Activated T-helper 1 cell treated with anti-CD3 and anti-CD28 coated beads, Interleukin-12 subunit alpha, Interleukin-12 subunit beta, Interleukin-2, Interleukin-4 antibody, amounts not matched to agents 30 ng/mL and 10 ng/mL and 1 ng/mL, durations not matched to agents 14 hours and 24 hours and 36 hours (primary cell): ENCODE measurements at regions not wholly inside any gene's neighbourhood (a gene's known extent, or its start where the extent isn't known, plus 50 kb on each side); places are given as distances from the start of the nearest gene placed in this dataset.

Experiments used
- DNase-seq: peaks from one replicate; pipeline ENCODE4 v3.0.0; 2021; ENCODE audit warnings: low spot score
- H3K27ac Mint-ChIP-seq: one replicate; pipeline ENCODE4 v1.8.0; 2021; ENCODE audit warnings: mild to moderate bottlenecking, mixed read lengths
- H3K27me3 Mint-ChIP-seq: one replicate; pipeline ENCODE4 v1.8.0; 2022; ENCODE audit warnings: mild to moderate bottlenecking, moderate library complexity, mixed read lengths; ENCODE audit not compliant: insufficient read depth
- H3K36me3 Mint-ChIP-seq: one replicate; pipeline ENCODE4 v1.8.0; 2021; ENCODE audit warnings: low read depth, mixed read lengths
- H3K4me1 Mint-ChIP-seq: one replicate; pipeline ENCODE4 v1.8.0; 2021; ENCODE audit warnings: low read depth, mixed read lengths
- H3K4me3 Mint-ChIP-seq: one replicate; pipeline ENCODE4 v1.8.0; 2021; ENCODE audit warnings: mild to moderate bottlenecking, moderate library complexity, mixed read lengths
- H3K9me3 Mint-ChIP-seq: one replicate; pipeline ENCODE4 v1.8.0; 2021; ENCODE audit warnings: mixed read lengths
- intact Hi-C: fragments of 100-400 bp; cut with micrococcal nuclease; formaldehyde crosslinking; loops from one replicate; pipeline ENCODE4 v1.15.1; 2024

DNA sequence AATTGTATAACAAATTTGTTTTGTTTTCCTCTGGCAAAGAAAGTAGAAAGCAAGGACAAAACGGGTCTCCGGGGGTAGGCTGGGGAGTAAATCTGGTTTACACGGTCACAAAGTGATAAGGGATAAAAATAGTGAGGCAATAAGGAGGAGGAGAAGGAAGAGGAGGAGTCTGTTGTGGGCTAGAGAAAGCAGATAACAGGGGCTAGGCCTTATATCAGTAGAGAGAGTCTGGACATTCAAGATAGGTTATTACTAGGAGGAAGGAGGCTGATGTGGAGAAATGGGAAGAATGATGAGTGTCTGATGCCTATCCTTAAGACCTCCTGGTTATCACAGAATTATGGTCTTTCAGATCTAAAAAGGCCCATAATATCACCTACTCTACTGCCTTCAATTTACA, 83.2 kb upstream of the SSTR1 start:
- intact Hi-C loops, result no loop called here

DNA sequence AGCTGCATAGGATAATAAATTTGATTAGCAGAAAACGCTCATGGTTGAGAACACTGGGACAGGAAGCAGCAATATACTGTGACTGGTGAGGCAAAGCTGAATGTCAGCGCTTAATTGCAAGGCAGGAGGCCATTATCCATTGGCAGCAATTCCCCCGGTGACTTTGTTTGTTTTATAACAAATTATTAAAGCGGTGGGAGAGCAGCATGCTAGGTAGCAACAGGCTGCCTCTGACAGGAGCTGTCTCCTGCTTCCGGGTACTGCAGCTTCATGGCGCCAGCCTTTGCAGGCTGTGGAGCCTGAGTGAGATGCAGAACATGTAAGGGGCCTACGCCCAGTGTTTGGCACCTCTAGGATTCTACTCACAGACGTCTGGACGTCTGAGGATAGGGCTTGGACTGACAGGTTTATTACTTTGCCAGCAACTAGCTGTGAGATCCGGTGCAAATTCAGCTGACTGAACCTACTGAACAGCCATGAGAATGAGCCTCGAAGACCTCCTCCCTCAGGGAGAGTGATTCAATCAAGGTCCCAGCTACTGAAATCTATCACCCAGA, 82.1 kb upstream of the SSTR1 start:
- H3K27ac Mint-ChIP-seq, result no peak overlapping the region
- DNase-seq, result no peak
- H3K27me3 Mint-ChIP-seq, result peaks cover 3% of the 10 kb centered on the region
- H3K36me3 Mint-ChIP-seq, result no peaks in the 10 kb centered on the region
- H3K4me3 Mint-ChIP-seq, result no peak overlapping the region
- intact Hi-C loops, result no loop called here
- H3K4me1 Mint-ChIP-seq, result peaks cover 15% of the 10 kb centered on the region
- H3K9me3 Mint-ChIP-seq, result no peaks in the 10 kb centered on the region

More for the DNA sequence above, 83.2 kb upstream of the SSTR1 start:
- no peak for DNase-seq
- H3K4me3 Mint-ChIP-seq, result no peak overlapping the region
- peaks cover 3% of the 10 kb centered on the region for H3K27me3 Mint-ChIP-seq
- H3K9me3 Mint-ChIP-seq, result no peaks in the 10 kb centered on the region
- no peaks in the 10 kb centered on the region for H3K36me3 Mint-ChIP-seq
- peaks cover 7% of the 10 kb centered on the region for H3K4me1 Mint-ChIP-seq
- H3K27ac Mint-ChIP-seq, result no peak overlapping the region

DNA sequence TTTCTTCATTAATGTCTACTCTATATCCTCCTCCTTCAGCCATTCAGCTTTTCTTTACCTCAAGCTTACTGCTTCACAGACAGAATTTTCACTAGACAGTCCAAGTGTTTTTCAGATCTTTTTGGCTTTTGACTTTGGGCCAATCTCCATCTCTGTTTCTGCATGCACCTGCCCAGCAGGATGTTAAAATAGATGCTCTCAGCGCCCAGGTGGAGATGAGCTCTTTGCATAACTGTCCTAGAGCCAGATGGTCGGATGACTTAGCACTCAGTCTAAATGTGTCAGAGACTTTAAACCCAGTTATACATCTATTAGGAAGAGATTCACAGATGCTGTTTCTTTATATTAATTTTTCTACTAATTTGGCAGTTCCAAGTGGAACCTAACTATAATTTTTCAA, 80.3 kb upstream of the SSTR1 start:
- peaks cover 7% of the 10 kb centered on the region for H3K27me3 Mint-ChIP-seq
- H3K4me3 Mint-ChIP-seq, result no peak overlapping the region
- H3K4me1 Mint-ChIP-seq, result peaks cover 15% of the 10 kb centered on the region
- no peak overlapping the region for H3K27ac Mint-ChIP-seq
- no peaks in the 10 kb centered on the region for H3K9me3 Mint-ChIP-seq
- intact Hi-C loops, result no loop called here
- no peaks in the 10 kb centered on the region for H3K36me3 Mint-ChIP-seq
- DNase-seq, result no peak

DNA sequence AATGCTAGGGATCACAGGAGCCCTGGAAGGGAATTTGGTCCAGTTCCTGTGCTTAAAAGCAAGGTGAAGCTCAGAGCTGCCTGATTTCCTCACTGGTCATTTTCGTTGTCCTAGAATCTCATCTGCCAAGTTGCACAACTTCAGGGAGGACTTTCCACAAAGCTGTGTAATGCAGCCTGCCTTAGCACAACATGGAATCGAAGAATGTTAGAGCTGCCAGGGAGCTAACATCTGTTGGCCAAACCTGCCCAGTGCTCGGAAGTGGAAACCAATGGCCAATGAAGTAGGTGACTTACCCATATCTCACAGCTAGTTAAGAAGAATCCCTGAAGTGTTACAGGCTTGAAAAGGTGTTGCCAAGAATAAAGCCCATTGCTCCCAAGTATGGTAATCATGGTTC, 79.9 kb upstream of the SSTR1 start:
- Mint-ChIP-seq H3K9me3 (no peaks in the 10 kb centered on the region), H3K27ac (no peak overlapping the region), H3K27me3 (peaks cover 7% of the 10 kb centered on the region), H3K4me3 (no peak overlapping the region), H3K4me1 (peaks cover 15% of the 10 kb centered on the region), H3K36me3 (no peaks in the 10 kb centered on the region)
- DNase-seq, result no peak
- intact Hi-C loops, result no loop called here

GRCh38 chr14:38128640-38129039, 79.1 kb upstream of the SSTR1 start:
- Mint-ChIP-seq H3K4me1 (peaks cover 15% of the 10 kb centered on the region), H3K4me3 (no peak overlapping the region), H3K36me3 (no peaks in the 10 kb centered on the region), H3K9me3 (no peaks in the 10 kb centered on the region), H3K27ac (no peak overlapping the region), H3K27me3 (peaks cover 10% of the 10 kb centered on the region)
- no peak for DNase-seq
- intact Hi-C loops, result no loop called here

DNA sequence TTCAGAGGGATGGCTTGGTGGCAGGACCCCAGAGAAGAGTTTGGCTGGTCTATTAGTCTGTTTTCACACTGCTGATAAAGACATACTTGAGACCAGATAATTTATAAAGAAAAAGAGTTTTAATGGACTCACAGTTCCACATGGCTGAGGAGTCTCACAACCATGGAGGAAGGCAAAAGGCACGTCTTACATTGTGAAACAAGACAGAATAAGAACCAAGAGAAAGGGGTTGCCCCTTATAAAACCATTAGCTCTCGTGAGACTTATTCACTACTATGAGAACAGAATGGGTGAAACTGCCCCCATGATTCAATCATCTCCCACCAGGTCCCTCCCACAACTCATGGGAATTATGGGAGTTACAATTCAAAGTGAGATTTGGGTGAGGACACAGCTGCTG, 78.5 kb upstream of the SSTR1 start:
- intact Hi-C loops, result no loop called here
- H3K4me1 Mint-ChIP-seq, result peaks cover 15% of the 10 kb centered on the region
- DNase-seq, result no peak
- H3K4me3 Mint-ChIP-seq, result no peak overlapping the region
- no peaks in the 10 kb centered on the region for H3K36me3 Mint-ChIP-seq
- peaks cover 10% of the 10 kb centered on the region for H3K27me3 Mint-ChIP-seq
- H3K9me3 Mint-ChIP-seq, result no peaks in the 10 kb centered on the region
- H3K27ac Mint-ChIP-seq, result no peak overlapping the region

- peaks cover 10% of the 10 kb centered on the region for H3K4me1 Mint-ChIP-seq
- H3K9me3 Mint-ChIP-seq, result no peaks in the 10 kb centered on the region
- no peak for DNase-seq
- intact Hi-C loops, result loop anchor here (10.0 kb wide), 1 partner anchor 145 kb away; no protein-coding TSS in a partner anchor
- peaks cover 10% of the 10 kb centered on the region for H3K27me3 Mint-ChIP-seq
- H3K4me3 Mint-ChIP-seq, result no peak overlapping the region
- H3K36me3 Mint-ChIP-seq, result no peaks in the 10 kb centered on the region
- no peak overlapping the region for H3K27ac Mint-ChIP-seq
Measured at GRCh38 chr14:38129705-38130104, 78.0 kb upstream of the SSTR1 start.

DNA sequence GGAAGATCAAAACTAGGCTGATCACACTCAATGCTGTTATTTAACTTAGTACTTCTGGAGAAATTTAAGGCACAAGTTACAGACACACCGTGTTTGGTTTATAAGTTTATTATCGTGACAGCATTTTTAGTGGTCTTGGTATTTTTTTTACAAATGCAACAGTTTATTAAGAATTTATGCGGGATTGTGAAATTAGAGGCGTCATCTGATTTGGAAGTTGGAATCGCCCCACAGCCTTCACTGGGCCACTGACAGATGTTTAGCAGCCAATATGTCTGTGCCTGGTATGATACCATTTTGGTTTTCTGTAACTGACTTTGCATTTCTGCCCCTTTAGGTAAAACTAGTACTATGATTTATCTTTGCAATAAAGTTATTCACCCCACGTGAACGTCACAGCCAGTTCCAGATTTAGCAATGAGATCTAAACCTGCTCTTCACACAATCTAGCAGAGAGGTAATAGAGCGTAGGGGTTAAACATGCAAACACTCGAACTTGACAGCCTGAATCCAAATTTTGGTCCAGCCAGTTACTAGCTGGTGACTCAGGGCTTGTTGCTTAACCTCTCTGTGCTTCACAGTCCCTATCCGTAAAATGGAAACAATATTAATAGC, 73.2 kb upstream of the SSTR1 start:
- no peak for DNase-seq
- Mint-ChIP-seq H3K4me1 (peaks cover 8% of the 10 kb centered on the region), H3K36me3 (no peaks in the 10 kb centered on the region), H3K27me3 (peaks cover 7% of the 10 kb centered on the region), H3K27ac (no peak overlapping the region), H3K4me3 (no peak overlapping the region), H3K9me3 (no peaks in the 10 kb centered on the region)
- intact Hi-C loops, result loop anchor here (10.0 kb wide), 1 partner anchor 150 kb away; no protein-coding TSS in a partner anchor

GRCh38 chr14:38135106-38135867, 72.4 kb upstream of the SSTR1 start:
- no peaks in the 10 kb centered on the region for H3K36me3 Mint-ChIP-seq
- DNase-seq, result no peak
- peaks cover 7% of the 10 kb centered on the region for H3K27me3 Mint-ChIP-seq
- intact Hi-C loops, result loop anchor here (10.0 kb wide), 1 partner anchor 150 kb away; no protein-coding TSS in a partner anchor
- no peaks in the 10 kb centered on the region for H3K9me3 Mint-ChIP-seq
- H3K4me3 Mint-ChIP-seq, result no peak overlapping the region
- H3K27ac Mint-ChIP-seq, result no peak overlapping the region
- no peaks in the 10 kb centered on the region for H3K4me1 Mint-ChIP-seq

- Mint-ChIP-seq H3K4me3 (no peak overlapping the region), H3K36me3 (no peaks in the 10 kb centered on the region), H3K27ac (no peak overlapping the region), H3K9me3 (no peaks in the 10 kb centered on the region), H3K4me1 (no peaks in the 10 kb centered on the region), H3K27me3 (peaks cover 5% of the 10 kb centered on the region)
- intact Hi-C loops, result loop anchor here (10.0 kb wide), 1 partner anchor 152 kb away; no protein-coding TSS in a partner anchor
- no peak for DNase-seq
Measured at GRCh38 chr14:38137005-38137404, 70.7 kb upstream of the SSTR1 start.

GRCh38 chr14:38138473-38139138, 69.1 kb upstream of the SSTR1 start:
- Mint-ChIP-seq H3K4me1 (no peaks in the 10 kb centered on the region), H3K36me3 (no peaks in the 10 kb centered on the region), H3K9me3 (no peaks in the 10 kb centered on the region), H3K4me3 (no peak overlapping the region), H3K27ac (no peak overlapping the region), H3K27me3 (peaks cover 2% of the 10 kb centered on the region)
- no peak for DNase-seq
- intact Hi-C loops, result loop anchor here (10.0 kb wide), 1 partner anchor 154 kb away; no protein-coding TSS in a partner anchor

DNA sequence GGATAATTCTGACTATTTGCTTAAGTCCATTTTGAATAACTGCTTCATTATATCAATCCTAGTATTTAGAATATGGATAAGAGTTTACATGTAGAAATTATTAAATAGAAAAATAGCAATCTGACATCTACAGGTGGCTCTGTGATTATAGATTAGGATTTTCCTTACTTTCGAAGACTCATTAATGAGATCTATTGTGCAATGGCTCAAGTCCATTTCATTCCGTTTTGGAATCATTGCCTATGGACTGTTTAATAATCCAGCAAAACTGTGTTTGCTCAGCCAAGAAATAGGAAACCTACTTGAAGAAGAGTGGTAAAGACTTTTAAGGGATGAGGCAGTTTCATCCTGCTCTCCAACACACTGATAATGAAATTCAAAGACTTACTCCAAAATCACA, 67.8 kb upstream of the SSTR1 start:
- Mint-ChIP-seq H3K4me3 (no peak overlapping the region), H3K36me3 (no peaks in the 10 kb centered on the region), H3K4me1 (no peaks in the 10 kb centered on the region), H3K27me3 (peaks cover 2% of the 10 kb centered on the region), H3K9me3 (no peaks in the 10 kb centered on the region), H3K27ac (no peak overlapping the region)
- DNase-seq, result no peak
- intact Hi-C loops, result loop anchor here (10.0 kb wide), 1 partner anchor 155 kb away; no protein-coding TSS in a partner anchor

- intact Hi-C loops, result no loop called here
- Mint-ChIP-seq H3K27me3 (peaks cover 2% of the 10 kb centered on the region), H3K4me1 (no peaks in the 10 kb centered on the region), H3K4me3 (no peak overlapping the region), H3K27ac (no peak overlapping the region), H3K9me3 (no peaks in the 10 kb centered on the region), H3K36me3 (no peaks in the 10 kb centered on the region)
- DNase-seq, result no peak
Measured at GRCh38 chr14:38143170-38143569, 64.5 kb upstream of the SSTR1 start.
